SJCRH30 (cell line): ENCODE measurements at regions not wholly inside any gene's neighbourhood (a gene's known extent, or its start where the extent isn't known, plus 50 kb on each side); places are given as distances from the start of the nearest gene placed in this dataset.
A peak's percentile ranks its signal among the peaks of the same experiment; 100 is the strongest.

Experiments
- DNase-seq, 2 experiments: peaks; one replicate each; pipeline ENCODE4 v3.0.0-alpha.2; 2015 to 2020
- H3K27ac ChIP-seq: fragments of 250-450 bp; sonication (Bioruptor Pico); 2 replicates; pipeline ENCODE4 v1.5.1; 2020; ENCODE audit warnings: mild to moderate bottlenecking, moderate library complexity
- H3K27me3 ChIP-seq: fragments of 250-450 bp; sonication (Bioruptor Pico); 2 replicates; pipeline ENCODE4 v1.5.1; 2020; ENCODE audit warnings: mild to moderate bottlenecking, moderate library complexity
- H3K36me3 ChIP-seq: fragments of 250-450 bp; sonication (Bioruptor Pico); 2 replicates; pipeline ENCODE4 v1.5.1; 2020; ENCODE audit warnings: mild to moderate bottlenecking, moderate library complexity
- H3K4me1 ChIP-seq: fragments of 250-450 bp; sonication (Bioruptor Pico); 2 replicates; pipeline ENCODE4 v1.5.1; 2020; ENCODE audit warnings: mild to moderate bottlenecking, moderate library complexity
- H3K4me3 ChIP-seq: fragments of 250-450 bp; sonication (Bioruptor Pico); 2 replicates; pipeline ENCODE4 v1.5.1; 2020; ENCODE audit warnings: mild to moderate bottlenecking, moderate library complexity
- H3K9me3 ChIP-seq: fragments of 250-450 bp; sonication (Bioruptor Pico); replicated peaks from 2 replicates; pipeline ENCODE4 v1.5.1; 2020; ENCODE audit warnings: mild to moderate bottlenecking, moderate library complexity

- Histone ChIP-seq H3K4me3 (no peak overlapping the region), H3K27me3 (no peaks in the 10 kb centered on the region), H3K27ac (no peak overlapping the region)
Observed at GRCh38 chr3:30340500-30340899, 265.9 kb upstream of the TGFBR2 start.

GRCh38 chr3:30341079-30341478 lies 265.3 kb upstream of the TGFBR2 start:
- DNase-seq = no peak
- Histone ChIP-seq H3K27me3 (no peaks in the 10 kb centered on the region), H3K9me3 (no peaks in the 10 kb centered on the region), H3K27ac (no peak overlapping the region), H3K4me3 (no peak overlapping the region), H3K4me1 (peaks cover 9% of the 10 kb centered on the region), H3K36me3 (no peaks in the 10 kb centered on the region)

More at GRCh38 chr3:30340500-30340899, 265.9 kb upstream of the TGFBR2 start:
- no peak for DNase-seq
- Histone ChIP-seq H3K4me1 (peaks cover 9% of the 10 kb centered on the region), H3K36me3 (no peaks in the 10 kb centered on the region), H3K9me3 (no peaks in the 10 kb centered on the region)

- no peaks in the 10 kb centered on the region for H3K27me3 ChIP-seq
- H3K9me3 ChIP-seq = no peaks in the 10 kb centered on the region
- no peak overlapping the region for H3K27ac ChIP-seq
- H3K36me3 ChIP-seq = no peaks in the 10 kb centered on the region
- H3K4me1 ChIP-seq = peaks cover 9% of the 10 kb centered on the region
- no peak for DNase-seq
- no peak overlapping the region for H3K4me3 ChIP-seq
Observed at GRCh38 chr3:30341851-30342250, 264.6 kb upstream of the TGFBR2 start.

GRCh38 chr3:30342318-30343060 lies 263.9 kb upstream of the TGFBR2 start:
- Histone ChIP-seq H3K27me3 (no peaks in the 10 kb centered on the region), H3K36me3 (no peaks in the 10 kb centered on the region), H3K4me3 (no peak overlapping the region), H3K27ac (no peak overlapping the region), H3K4me1 (peaks cover 9% of the 10 kb centered on the region), H3K9me3 (no peaks in the 10 kb centered on the region)
- DNase-seq = peak; percentile 17 to 42

- H3K9me3 ChIP-seq = no peaks in the 10 kb centered on the region
- DNase-seq = no peak
- H3K27ac ChIP-seq = no peak overlapping the region
- no peaks in the 10 kb centered on the region for H3K36me3 ChIP-seq
- no peak overlapping the region for H3K4me3 ChIP-seq
- peaks cover 9% of the 10 kb centered on the region for H3K4me1 ChIP-seq
- no peaks in the 10 kb centered on the region for H3K27me3 ChIP-seq
Observed at GRCh38 chr3:30343067-30343831, 263.2 kb upstream of the TGFBR2 start.

GRCh38 chr3:30343861-30344260 lies 262.5 kb upstream of the TGFBR2 start:
- Histone ChIP-seq H3K27me3 (no peaks in the 10 kb centered on the region), H3K36me3 (no peaks in the 10 kb centered on the region), H3K4me3 (no peak overlapping the region), H3K27ac (no peak overlapping the region), H3K4me1 (peaks cover 9% of the 10 kb centered on the region), H3K9me3 (no peaks in the 10 kb centered on the region)
- DNase-seq = no peak

GRCh38 chr3:30344288-30344687 lies 262.1 kb upstream of the TGFBR2 start:
- Histone ChIP-seq H3K4me1 (peaks cover 9% of the 10 kb centered on the region), H3K9me3 (no peaks in the 10 kb centered on the region), H3K27ac (no peak overlapping the region), H3K27me3 (no peaks in the 10 kb centered on the region), H3K36me3 (no peaks in the 10 kb centered on the region), H3K4me3 (no peak overlapping the region)
- DNase-seq = no peak

- Histone ChIP-seq H3K4me3 (no peak overlapping the region), H3K36me3 (no peaks in the 10 kb centered on the region), H3K27ac (no peak overlapping the region), H3K4me1 (peaks cover 7% of the 10 kb centered on the region), H3K9me3 (no peaks in the 10 kb centered on the region), H3K27me3 (no peaks in the 10 kb centered on the region)
- DNase-seq = no peak
Observed at GRCh38 chr3:30346933-30347320, 259.5 kb upstream of the TGFBR2 start.

- H3K4me3 ChIP-seq = no peak overlapping the region
- no peaks in the 10 kb centered on the region for H3K36me3 ChIP-seq
- H3K9me3 ChIP-seq = no peaks in the 10 kb centered on the region
- H3K27me3 ChIP-seq = no peaks in the 10 kb centered on the region
- DNase-seq = no peak
- no peaks in the 10 kb centered on the region for H3K4me1 ChIP-seq
- no peak overlapping the region for H3K27ac ChIP-seq
Observed at GRCh38 chr3:30347679-30348216, 258.7 kb upstream of the TGFBR2 start.

GRCh38 chr3:30349507-30349906 lies 256.9 kb upstream of the TGFBR2 start:
- Histone ChIP-seq H3K27me3 (no peaks in the 10 kb centered on the region), H3K4me3 (no peak overlapping the region), H3K27ac (no peak overlapping the region), H3K36me3 (no peaks in the 10 kb centered on the region), H3K9me3 (no peaks in the 10 kb centered on the region), H3K4me1 (no peaks in the 10 kb centered on the region)
- no peak for DNase-seq

- Histone ChIP-seq H3K4me3 (no peak overlapping the region), H3K9me3 (no peaks in the 10 kb centered on the region), H3K4me1 (no peaks in the 10 kb centered on the region), H3K27me3 (no peaks in the 10 kb centered on the region), H3K27ac (no peak overlapping the region), H3K36me3 (no peaks in the 10 kb centered on the region)
- DNase-seq = no peak
Observed at GRCh38 chr3:30350011-30350410, 256.4 kb upstream of the TGFBR2 start.

GRCh38 chr3:30350901-30351300 lies 255.5 kb upstream of the TGFBR2 start:
- DNase-seq = no peak
- H3K4me3 ChIP-seq = no peak overlapping the region
- H3K27me3 ChIP-seq = no peaks in the 10 kb centered on the region
- no peaks in the 10 kb centered on the region for H3K4me1 ChIP-seq
- no peaks in the 10 kb centered on the region for H3K36me3 ChIP-seq
- H3K27ac ChIP-seq = no peak overlapping the region
- no peaks in the 10 kb centered on the region for H3K9me3 ChIP-seq

- no peaks in the 10 kb centered on the region for H3K9me3 ChIP-seq
- no peak for DNase-seq
- no peaks in the 10 kb centered on the region for H3K27me3 ChIP-seq
- H3K36me3 ChIP-seq = no peaks in the 10 kb centered on the region
- no peaks in the 10 kb centered on the region for H3K4me1 ChIP-seq
- H3K4me3 ChIP-seq = no peak overlapping the region
- H3K27ac ChIP-seq = no peak overlapping the region
Observed at GRCh38 chr3:30352410-30353318, 253.7 kb upstream of the TGFBR2 start.

- Histone ChIP-seq H3K4me1 (no peaks in the 10 kb centered on the region), H3K27me3 (no peaks in the 10 kb centered on the region), H3K4me3 (no peak overlapping the region), H3K27ac (no peak overlapping the region), H3K36me3 (no peaks in the 10 kb centered on the region), H3K9me3 (no peaks in the 10 kb centered on the region)
- DNase-seq = no peak
Observed at GRCh38 chr3:30353711-30354467, 252.5 kb upstream of the TGFBR2 start.
